HL-60 (cell line): ENCODE measurements at regions not wholly inside any gene's neighbourhood (a gene's known extent, or its start where the extent isn't known, plus 50 kb on each side); places are given as distances from the start of the nearest gene placed in this dataset.

Source experiments
- DNase-seq, 2 experiments: peaks; one replicate each; pipeline ENCODE4 v3.0.0-alpha.2; 2010 to 2020; ENCODE audit warnings: low read depth in 1 of 2, low spot score in 1 of 2
- H3K27ac ChIP-seq: fragments of 250-450 bp; sonication (Bioruptor Pico); replicated peaks from 2 replicates; pipeline ENCODE4 v1.5.1; 2020; ENCODE audit warnings: mild to moderate bottlenecking, moderate library complexity
- H3K27me3 ChIP-seq: fragments of 250-450 bp; sonication (Bioruptor Pico); 2 replicates; pipeline ENCODE4 v1.5.1; 2021; ENCODE audit warnings: mild to moderate bottlenecking, moderate library complexity; ENCODE audit not compliant: insufficient read depth, poor library complexity, severe bottlenecking
- H3K4me3 ChIP-seq: replicated peaks from 2 replicates; pipeline ENCODE4 v1.5.1; 2011; ENCODE audit warnings: mild to moderate bottlenecking, control low read depth, low read length; ENCODE audit not compliant: insufficient read depth
- GABPA ChIP-seq: IDR thresholded peaks from 2 replicates; pipeline ENCODE4 v1.6.1; 2012; ENCODE audit warnings: low read depth
- POLR2AphosphoS5 ChIP-seq: IDR thresholded peaks from 2 replicates; pipeline ENCODE4 v1.6.1; 2012; ENCODE audit warnings: low read depth
- SPI1 ChIP-seq: IDR thresholded peaks from 2 replicates; pipeline ENCODE4 v1.6.1; 2012; ENCODE audit warnings: low read depth, mild to moderate bottlenecking, borderline replicate concordance
- TF ChIP-seq, protein P1 (sequence below): IDR thresholded peaks from one replicate; pipeline ENCODE4 v1.5.1; 2011; ENCODE audit warnings: low read length, control low read depth, inconsistent platforms; ENCODE audit not compliant: insufficient read depth
- TF ChIP-seq, protein P2 (sequence below): IDR thresholded peaks from 2 replicates; pipeline ENCODE4 v1.6.1; 2012; ENCODE audit warnings: low read depth; ENCODE audit not compliant: insufficient replicate concordance

- no peak overlapping the region for H3K27ac ChIP-seq
Observed at GRCh38 chr10:64738462-64738861, 1217.3 kb downstream of the REEP3 start.

GRCh38 chr10:64745565-64745964, 1224.4 kb downstream of the REEP3 start:
- Histone ChIP-seq H3K27ac (no peak overlapping the region), H3K4me3 (no peak overlapping the region), H3K27me3 (no peaks in the 10 kb centered on the region)
- TF ChIP-seq POLR2AphosphoS5, result no peak
- DNase-seq, result no peak

More at GRCh38 chr10:64738462-64738861, 1217.3 kb downstream of the REEP3 start:
- TF ChIP-seq SPI1 (no peak), POLR2AphosphoS5 (no peak), GABPA (no peak)
- TF ChIP-seq, protein P1, sequence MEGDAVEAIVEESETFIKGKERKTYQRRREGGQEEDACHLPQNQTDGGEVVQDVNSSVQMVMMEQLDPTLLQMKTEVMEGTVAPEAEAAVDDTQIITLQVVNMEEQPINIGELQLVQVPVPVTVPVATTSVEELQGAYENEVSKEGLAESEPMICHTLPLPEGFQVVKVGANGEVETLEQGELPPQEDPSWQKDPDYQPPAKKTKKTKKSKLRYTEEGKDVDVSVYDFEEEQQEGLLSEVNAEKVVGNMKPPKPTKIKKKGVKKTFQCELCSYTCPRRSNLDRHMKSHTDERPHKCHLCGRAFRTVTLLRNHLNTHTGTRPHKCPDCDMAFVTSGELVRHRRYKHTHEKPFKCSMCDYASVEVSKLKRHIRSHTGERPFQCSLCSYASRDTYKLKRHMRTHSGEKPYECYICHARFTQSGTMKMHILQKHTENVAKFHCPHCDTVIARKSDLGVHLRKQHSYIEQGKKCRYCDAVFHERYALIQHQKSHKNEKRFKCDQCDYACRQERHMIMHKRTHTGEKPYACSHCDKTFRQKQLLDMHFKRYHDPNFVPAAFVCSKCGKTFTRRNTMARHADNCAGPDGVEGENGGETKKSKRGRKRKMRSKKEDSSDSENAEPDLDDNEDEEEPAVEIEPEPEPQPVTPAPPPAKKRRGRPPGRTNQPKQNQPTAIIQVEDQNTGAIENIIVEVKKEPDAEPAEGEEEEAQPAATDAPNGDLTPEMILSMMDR, result no peak
- TF ChIP-seq, protein P2, sequence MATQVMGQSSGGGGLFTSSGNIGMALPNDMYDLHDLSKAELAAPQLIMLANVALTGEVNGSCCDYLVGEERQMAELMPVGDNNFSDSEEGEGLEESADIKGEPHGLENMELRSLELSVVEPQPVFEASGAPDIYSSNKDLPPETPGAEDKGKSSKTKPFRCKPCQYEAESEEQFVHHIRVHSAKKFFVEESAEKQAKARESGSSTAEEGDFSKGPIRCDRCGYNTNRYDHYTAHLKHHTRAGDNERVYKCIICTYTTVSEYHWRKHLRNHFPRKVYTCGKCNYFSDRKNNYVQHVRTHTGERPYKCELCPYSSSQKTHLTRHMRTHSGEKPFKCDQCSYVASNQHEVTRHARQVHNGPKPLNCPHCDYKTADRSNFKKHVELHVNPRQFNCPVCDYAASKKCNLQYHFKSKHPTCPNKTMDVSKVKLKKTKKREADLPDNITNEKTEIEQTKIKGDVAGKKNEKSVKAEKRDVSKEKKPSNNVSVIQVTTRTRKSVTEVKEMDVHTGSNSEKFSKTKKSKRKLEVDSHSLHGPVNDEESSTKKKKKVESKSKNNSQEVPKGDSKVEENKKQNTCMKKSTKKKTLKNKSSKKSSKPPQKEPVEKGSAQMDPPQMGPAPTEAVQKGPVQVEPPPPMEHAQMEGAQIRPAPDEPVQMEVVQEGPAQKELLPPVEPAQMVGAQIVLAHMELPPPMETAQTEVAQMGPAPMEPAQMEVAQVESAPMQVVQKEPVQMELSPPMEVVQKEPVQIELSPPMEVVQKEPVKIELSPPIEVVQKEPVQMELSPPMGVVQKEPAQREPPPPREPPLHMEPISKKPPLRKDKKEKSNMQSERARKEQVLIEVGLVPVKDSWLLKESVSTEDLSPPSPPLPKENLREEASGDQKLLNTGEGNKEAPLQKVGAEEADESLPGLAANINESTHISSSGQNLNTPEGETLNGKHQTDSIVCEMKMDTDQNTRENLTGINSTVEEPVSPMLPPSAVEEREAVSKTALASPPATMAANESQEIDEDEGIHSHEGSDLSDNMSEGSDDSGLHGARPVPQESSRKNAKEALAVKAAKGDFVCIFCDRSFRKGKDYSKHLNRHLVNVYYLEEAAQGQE, result no peak
- H3K4me3 ChIP-seq, result no peak overlapping the region
- DNase-seq, result no peak
- H3K27me3 ChIP-seq, result no peaks in the 10 kb centered on the region

DNA sequence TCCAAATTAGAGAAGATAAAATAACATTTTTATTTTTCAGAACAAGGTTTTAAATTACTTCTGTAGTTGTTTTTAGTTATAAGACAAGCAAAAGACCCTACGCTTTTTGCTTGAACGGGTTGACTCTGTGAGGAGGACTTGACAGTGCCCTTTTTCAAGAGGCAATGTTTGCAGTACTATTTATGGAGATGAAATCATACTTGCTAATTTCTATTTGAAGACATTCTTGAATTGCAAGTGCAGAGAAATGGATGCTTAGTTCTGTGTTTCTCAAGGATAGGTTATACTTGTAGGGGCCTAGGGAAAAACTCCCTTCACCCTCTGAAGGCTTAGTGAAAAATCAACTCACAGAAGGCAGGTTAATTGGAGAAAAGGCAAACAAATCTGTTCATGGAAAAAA, 1229.5 kb downstream of the REEP3 start:
- DNase-seq, result no peak

DNA sequence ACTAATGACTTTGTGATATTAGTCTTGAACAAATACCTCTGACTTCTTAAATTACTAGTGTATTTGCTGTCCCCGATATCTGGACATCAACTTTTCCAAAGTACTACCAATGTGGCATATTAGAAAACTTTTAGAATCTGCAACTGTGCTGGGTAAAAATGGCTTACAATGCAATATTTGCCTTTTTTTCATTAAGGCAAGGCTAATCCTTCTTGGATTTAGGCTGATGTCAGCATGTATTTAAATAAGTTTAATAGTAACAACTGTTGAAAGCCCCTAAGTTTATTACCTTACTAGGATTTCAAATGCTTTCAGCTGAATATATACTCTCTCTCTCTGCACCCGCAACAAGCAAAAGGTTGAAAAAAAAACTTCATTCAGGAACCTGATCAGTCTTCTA, 1232.3 kb downstream of the REEP3 start:
- Histone ChIP-seq H3K27me3 (no peaks in the 10 kb centered on the region), H3K27ac (no peak overlapping the region), H3K4me3 (no peak overlapping the region)
- TF ChIP-seq, protein P1, result no peak
- TF ChIP-seq SPI1 (no peak), GABPA (no peak), POLR2AphosphoS5 (no peak)
- TF ChIP-seq, protein P2, result no peak
- no peak for DNase-seq

More for the DNA sequence above, 1229.5 kb downstream of the REEP3 start:
- TF ChIP-seq, protein P2, result no peak
- TF ChIP-seq POLR2AphosphoS5, result no peak
- TF ChIP-seq GABPA, result no peak
- TF ChIP-seq, protein P1, result no peak
- no peak for TF ChIP-seq SPI1
- H3K27ac ChIP-seq, result no peak overlapping the region
- H3K4me3 ChIP-seq, result no peak overlapping the region
- no peaks in the 10 kb centered on the region for H3K27me3 ChIP-seq
